HCT116 (cell line): ENCODE measurements at regions not wholly inside any gene's neighbourhood (a gene's known extent, or its start where the extent isn't known, plus 50 kb on each side); places are given as distances from the start of the nearest gene placed in this dataset.
"Not testable (repeated sequence)": the region's sequence is repeated elsewhere in the genome, so short reads cannot be mapped to it uniquely, and the experiment has no call there.

Experiments
- ATAC-seq: fragments of 200-7000 bp; cut with Tn5 transposase; 2 replicates; pipeline ENCODE4 v1.9.1; 2020; ENCODE audit warnings: mild to moderate bottlenecking, moderate library complexity
- BruUV-seq: library from RNA; stranded (reverse); fragments of 400-500 nt; replicated peaks from 2 replicates; lab custom pipeline; 2021; lab: Mats Ljungman, UMichigan
- CTCF ChIA-PET: fragments of 300-600 bp; sonication (Branson Sonifier 250); formaldehyde crosslinking; loops from one replicate; lab custom pipeline; 2021; ENCODE audit warnings: antibody characterized with exemption; lab: Charles Lee
- POLR2A ChIA-PET: fragments of 300-600, 350-600 bp; sonication (Branson Sonifier 250); formaldehyde crosslinking; loops from one replicate; lab custom pipeline; 2021; ENCODE audit warnings: antibody characterized with exemption; lab: Charles Lee
- RAD21 ChIA-PET, 2 experiments: fragments of 300-600 bp; sonication (Branson Sonifier 250); formaldehyde crosslinking; loops; one replicate each; lab custom pipeline; 2023; ENCODE audit warnings: low total read pairs in 2 of 2; ENCODE audit not compliant: uncharacterized antibody in 2 of 2, unreplicated experiment in 2 of 2, low non-redundant PET in 1 of 2; lab: Charles Lee
- DNase-seq: peaks from one replicate; pipeline ENCODE4 v3.0.0-alpha.2; 2010; ENCODE audit warnings: low read depth, low spot score
- H2AFZ ChIP-seq: fragments of 200-600 bp; shearing (Covaris generic), sonication (generic); 2 replicates; pipeline ENCODE4 v1.6.1; 2017; ENCODE audit warnings: low read depth, mixed run types, mixed read lengths, antibody characterized with exemption, low read length; ENCODE audit not compliant: poor library complexity, severe bottlenecking
- H3K27ac ChIP-seq: 2 replicates; pipeline ENCODE4 v1.5.1; 2012; ENCODE audit warnings: low read depth, low read length
- H3K27me3 ChIP-seq: fragments of 200-600 bp; sonication (generic); 2 replicates; pipeline ENCODE4 v1.6.1; 2016; ENCODE audit warnings: mixed run types, low read length, mixed read lengths; ENCODE audit not compliant: insufficient read depth
- H3K36me3 ChIP-seq, 2 experiments: fragments of 200-500 bp in 1 of 2; fragments of 200-600 bp in 1 of 2; sonication (Bioruptor generic) in 1 of 2; sonication (generic) in 1 of 2; 2 replicates each; pipeline versions ENCODE4 v1.5.1 to v1.6.1; 2014 to 2016; ENCODE audit warnings: low read length in 2 of 2, inconsistent platforms in 1 of 2, mixed read lengths in 1 of 2, mixed run types in 1 of 2; ENCODE audit not compliant: insufficient read depth in 2 of 2, control insufficient read depth in 1 of 2
- H3K4me1 ChIP-seq, 2 experiments: fragments of 200-600 bp in 1 of 2; sonication (generic) in 1 of 2; 2 replicates each; pipeline versions ENCODE4 v1.5.1 to v1.6.1; 2012 to 2017; ENCODE audit warnings: low read length in 2 of 2, inconsistent platforms in 1 of 2, mild to moderate bottlenecking in 1 of 2, mixed read lengths in 1 of 2, mixed run types in 1 of 2, moderate library complexity in 1 of 2; ENCODE audit not compliant: insufficient read depth in 2 of 2, control insufficient read depth in 1 of 2
- H3K4me2 ChIP-seq: fragments of 200-600 bp; sonication (generic); 2 replicates; pipeline ENCODE4 v1.6.1; 2017; ENCODE audit warnings: mixed run types, low read length, mixed read lengths
- H3K4me3 ChIP-seq, 2 experiments: fragments of 200-600 bp in 1 of 2; sonication (generic) in 1 of 2; replicated peaks in 1 of 2; 2 replicates each; pipeline ENCODE4 v1.5.1; 2011 to 2016; ENCODE audit warnings: low read length in 2 of 2, control low read depth in 1 of 2, low read depth in 1 of 2, mild to moderate bottlenecking in 1 of 2, mixed read lengths in 1 of 2, mixed run types in 1 of 2
- H3K79me2 ChIP-seq: fragments of 200-600 bp; sonication (generic); 2 replicates; pipeline ENCODE4 v1.6.1; 2017; ENCODE audit warnings: mild to moderate bottlenecking, mixed run types, low read length, moderate library complexity, mixed read lengths; ENCODE audit not compliant: insufficient read depth
- H3K9ac ChIP-seq: fragments of 200-600 bp; sonication (generic); 2 replicates; pipeline ENCODE4 v1.6.1; 2016; ENCODE audit warnings: low read length, mixed read lengths
- H3K9me2 ChIP-seq: fragments of 200-600 bp; sonication (generic), shearing (Covaris generic); 2 replicates; pipeline ENCODE4 v1.6.1; 2017; ENCODE audit warnings: mixed run types, mild to moderate bottlenecking, moderate library complexity; ENCODE audit not compliant: insufficient read depth
- H3K9me3 ChIP-seq, 2 experiments: fragments of 200-500 bp in 1 of 2; fragments of 200-600 bp in 1 of 2; sonication (Bioruptor generic) in 1 of 2; sonication (generic) in 1 of 2; 2 replicates each; pipeline ENCODE4 v1.6.1; 2014 to 2017; ENCODE audit warnings: low read length in 2 of 2, mixed read lengths in 2 of 2, inconsistent platforms in 1 of 2, low read depth in 1 of 2, mild to moderate bottlenecking in 1 of 2, mixed run types in 1 of 2, moderate library complexity in 1 of 2; ENCODE audit not compliant: control insufficient read depth in 1 of 2, insufficient read depth in 1 of 2
- H4K20me1 ChIP-seq: fragments of 200-600 bp; sonication (generic), shearing (Covaris generic); 2 replicates; pipeline ENCODE4 v1.6.1; 2017; ENCODE audit warnings: mixed run types, mild to moderate bottlenecking, moderate library complexity; ENCODE audit not compliant: insufficient read depth
- ATF3 ChIP-seq: IDR thresholded peaks from 2 replicates; pipeline ENCODE4 v1.6.1; 2012
- CBX3 ChIP-seq: IDR thresholded peaks from 2 replicates; pipeline ENCODE4 v1.6.1; 2012; ENCODE audit warnings: low read depth
- CTCF ChIP-seq, 3 experiments: fragments of 200-600 bp in 1 of 3; sonication (generic) in 1 of 3; IDR thresholded peaks in 2 of 3; conservative IDR thresholded peaks in 1 of 3; 2 replicates each; pipeline ENCODE4 v1.5.1; 2012 to 2017; ENCODE audit warnings: low read depth in 2 of 3, low read length in 2 of 3, antibody characterized with exemption in 1 of 3, borderline replicate concordance in 1 of 3, control low read depth in 1 of 3, mild to moderate bottlenecking in 1 of 3, mixed read lengths in 1 of 3, mixed run types in 1 of 3, moderate library complexity in 1 of 3; ENCODE audit not compliant: insufficient read depth in 1 of 3
- RAD21 ChIP-seq: IDR thresholded peaks from 2 replicates; pipeline ENCODE4 v1.6.1; 2012; ENCODE audit warnings: low read depth, mild to moderate bottlenecking
- REST ChIP-seq: IDR thresholded peaks from 2 replicates; pipeline ENCODE4 v1.6.1; 2012; ENCODE audit warnings: low read depth
- SRF ChIP-seq: IDR thresholded peaks from 2 replicates; pipeline ENCODE4 v1.6.1; 2012; ENCODE audit warnings: low read depth
- TCF7L2 ChIP-seq: IDR thresholded peaks from 2 replicates; pipeline ENCODE4 v1.7.0; 2011; ENCODE audit warnings: borderline replicate concordance, inconsistent platforms; ENCODE audit not compliant: insufficient read depth, insufficient read length; ENCODE audit errors: extremely low read depth
- intact Hi-C: fragments of 100-400 bp; cut with micrococcal nuclease; formaldehyde crosslinking; loops from 2 replicates; pipeline ENCODE4 v1.10.0; 2022

GRCh38 chr12:25395227-25395626 lies 144.5 kb upstream of the KRAS start (continued):
- TF ChIP-seq CTCF (IDR thresholded peaks at IDR 0.05 in 2 of 3, conservative IDR thresholded peaks at IDR 0.05 in 1 of 3; ENCODE audit: borderline replicate concordance in 1 of 3, insufficient read depth in 1 of 3, low read depth in 2 of 3, low read length in 2 of 3) (no peak), SRF (no peak), CBX3 (no peak), RAD21 (no peak), TCF7L2 (no peak), REST (no peak), ATF3 (no peak)

GRCh38 chr12:25394775-25395174 lies 144.0 kb upstream of the KRAS start:
- POLR2A ChIA-PET = not testable (repeated sequence)

More at GRCh38 chr12:25394775-25395174, 144.0 kb upstream of the KRAS start:
- H3K4me1 ChIP-seq, BruUV-seq, H3K4me3 ChIP-seq, H3K79me2 ChIP-seq, intact Hi-C loops, H3K36me3 ChIP-seq, ATAC-seq, RAD21 ChIA-PET, H3K9me2 ChIP-seq, H3K9me3 ChIP-seq, H3K4me2 ChIP-seq, H3K9ac ChIP-seq, H3K27me3 ChIP-seq, H3K27ac ChIP-seq, H4K20me1 ChIP-seq, CTCF ChIA-PET, H2AFZ ChIP-seq, DNase-seq: not testable (repeated sequence)
